Ramos (cell line): ENCODE measurements at regions not wholly inside any gene's neighbourhood (a gene's known extent, or its start where the extent isn't known, plus 50 kb on each side); places are given as distances from the start of the nearest gene placed in this dataset.

Source experiments
- in situ Hi-C: fragments of 300-500 bp; cut with MboI; formaldehyde crosslinking; loops from one replicate; pipeline ENCODE4 v1.14.3; 2022; ENCODE audit warnings: low sequenced_read_pairs; ENCODE audit not compliant: unreplicated experiment

DNA sequence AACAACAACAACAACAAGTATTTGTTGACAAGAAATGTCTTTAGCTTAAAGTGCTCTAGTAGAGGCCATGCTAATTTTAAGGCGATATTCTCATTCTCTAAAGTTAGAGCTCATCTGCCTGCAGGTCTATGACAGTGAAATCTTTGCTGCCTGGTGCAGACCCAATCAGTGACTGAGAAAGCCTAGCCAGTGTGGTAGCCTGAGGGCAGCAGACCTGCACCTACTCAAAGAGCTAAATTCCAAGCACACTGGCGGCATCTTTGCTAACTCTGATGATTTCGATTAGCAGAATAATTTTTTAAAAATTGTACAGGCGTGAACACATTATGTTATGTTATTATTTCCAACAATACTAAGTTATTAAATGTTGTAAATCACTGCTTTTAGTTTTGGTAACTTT is 228.8 kb upstream of the RGMA start:
- in situ Hi-C loops, result no loop called here

DNA sequence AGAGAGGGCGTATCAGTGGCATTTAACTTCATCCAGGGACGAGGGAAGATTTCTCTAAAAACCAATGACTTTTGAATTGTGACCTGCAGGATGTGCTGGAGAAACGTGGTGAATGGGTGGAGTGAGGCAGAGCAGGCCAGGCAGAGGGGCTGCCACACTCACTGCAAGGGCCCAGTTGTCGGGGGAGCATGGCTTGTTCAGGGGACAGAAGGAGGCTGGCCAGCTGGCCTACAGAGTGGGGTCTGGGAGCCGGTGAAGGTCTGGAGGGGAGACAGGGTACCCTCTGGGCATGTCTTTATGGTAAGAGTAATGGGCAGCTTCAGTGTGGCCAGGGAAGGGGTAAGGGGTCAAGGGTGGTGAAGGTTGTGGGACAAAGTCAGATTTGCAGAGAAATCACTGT is 225.2 kb upstream of the RGMA start:
- in situ Hi-C loops, result no loop called here

GRCh38 chr15:93312891-93313486 is 224.0 kb upstream of the RGMA start:
- in situ Hi-C loops, result no loop called here

DNA sequence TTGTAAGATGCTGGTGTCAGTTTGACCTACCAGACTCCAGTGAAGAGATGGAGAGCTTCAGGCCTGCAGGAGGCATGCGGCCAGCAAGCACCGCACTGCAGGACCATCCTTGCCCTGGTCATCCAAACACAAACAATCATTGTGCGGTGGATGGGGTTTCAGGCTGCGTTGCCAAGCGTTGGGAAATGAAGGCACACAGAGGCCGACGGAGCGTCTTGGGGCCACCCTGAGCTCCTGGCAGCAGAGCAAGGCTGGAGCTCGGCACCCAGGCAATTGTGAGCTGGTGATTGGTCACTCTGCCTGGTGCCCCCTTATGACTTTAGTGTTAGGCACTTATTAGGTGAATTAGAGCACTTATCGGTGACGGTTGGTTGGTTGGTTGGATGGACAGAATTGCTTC is 222.6 kb upstream of the RGMA start:
- in situ Hi-C loops, result no loop called here

DNA sequence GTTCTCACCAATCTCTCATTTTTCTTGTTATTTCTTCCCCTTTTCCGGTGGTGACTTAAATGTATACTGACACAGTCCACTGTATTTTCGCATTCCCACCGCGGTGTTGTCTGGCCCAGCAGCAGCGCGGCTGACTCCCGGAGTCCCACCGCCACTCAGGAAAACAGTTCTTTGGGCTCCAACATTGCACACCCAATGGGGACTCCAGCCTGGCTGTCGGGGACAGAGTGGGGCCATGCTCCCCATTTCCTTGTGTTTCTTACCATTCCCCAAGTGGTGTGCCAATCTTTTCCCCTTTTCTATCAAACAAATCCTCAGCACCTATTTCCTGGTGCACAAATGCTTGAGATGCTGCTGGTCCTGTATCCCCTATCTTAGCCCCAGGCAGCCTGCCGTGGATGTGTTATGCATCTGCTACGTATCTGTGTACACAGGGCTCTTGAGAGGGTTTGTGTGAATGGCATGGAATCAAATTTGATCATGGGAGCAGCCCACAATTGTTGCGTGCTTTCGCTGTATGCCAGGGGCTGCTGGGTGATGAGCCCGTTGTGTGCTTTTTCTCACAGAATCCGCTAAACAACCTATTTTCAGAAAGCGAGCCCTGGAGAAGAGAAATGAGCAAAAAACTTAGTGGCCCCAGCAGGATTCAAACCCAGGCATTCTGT is 219.1 kb upstream of the RGMA start:
- in situ Hi-C loops, result no loop called here

DNA sequence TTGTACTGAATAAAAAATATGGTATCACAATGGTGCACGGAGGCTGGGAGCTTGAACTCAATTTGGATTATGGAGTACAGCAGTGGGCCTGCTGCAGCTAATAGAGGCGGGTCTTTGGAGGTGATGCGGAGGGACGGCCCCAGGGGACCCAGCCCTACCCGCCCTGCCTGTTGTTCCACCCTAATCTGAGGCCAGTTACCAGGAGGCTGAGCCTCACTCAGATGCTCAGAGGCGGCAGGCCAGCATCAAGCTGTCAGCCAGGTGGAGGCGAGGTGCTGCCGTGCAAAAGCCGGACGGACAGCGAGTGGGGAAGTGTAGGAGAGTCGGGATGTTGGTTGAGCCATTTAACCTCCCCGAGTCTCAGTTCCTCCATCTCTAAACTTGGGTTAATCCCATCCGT is 218.5 kb upstream of the RGMA start:
- in situ Hi-C loops, result no loop called here

DNA sequence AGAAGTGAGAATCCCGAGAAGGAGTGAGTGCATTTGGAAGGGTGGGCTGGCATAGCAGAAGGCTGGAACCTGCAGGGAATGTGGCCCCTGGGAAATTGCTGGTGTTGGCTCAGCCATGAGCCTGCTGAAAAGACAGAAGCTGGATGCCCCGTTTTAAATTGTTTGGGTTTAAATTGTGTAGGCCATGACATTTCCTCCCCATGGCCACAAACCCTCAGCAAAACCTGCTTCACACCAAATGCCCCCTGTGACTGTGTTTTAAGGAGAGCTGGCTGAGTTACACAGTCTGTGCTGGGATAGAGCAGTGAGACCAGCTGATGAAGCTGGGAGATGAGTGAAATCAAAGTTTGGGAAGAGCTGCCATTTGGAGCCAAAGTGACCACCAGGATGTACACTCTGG is 216.3 kb upstream of the RGMA start:
- in situ Hi-C loops, result no loop called here

DNA sequence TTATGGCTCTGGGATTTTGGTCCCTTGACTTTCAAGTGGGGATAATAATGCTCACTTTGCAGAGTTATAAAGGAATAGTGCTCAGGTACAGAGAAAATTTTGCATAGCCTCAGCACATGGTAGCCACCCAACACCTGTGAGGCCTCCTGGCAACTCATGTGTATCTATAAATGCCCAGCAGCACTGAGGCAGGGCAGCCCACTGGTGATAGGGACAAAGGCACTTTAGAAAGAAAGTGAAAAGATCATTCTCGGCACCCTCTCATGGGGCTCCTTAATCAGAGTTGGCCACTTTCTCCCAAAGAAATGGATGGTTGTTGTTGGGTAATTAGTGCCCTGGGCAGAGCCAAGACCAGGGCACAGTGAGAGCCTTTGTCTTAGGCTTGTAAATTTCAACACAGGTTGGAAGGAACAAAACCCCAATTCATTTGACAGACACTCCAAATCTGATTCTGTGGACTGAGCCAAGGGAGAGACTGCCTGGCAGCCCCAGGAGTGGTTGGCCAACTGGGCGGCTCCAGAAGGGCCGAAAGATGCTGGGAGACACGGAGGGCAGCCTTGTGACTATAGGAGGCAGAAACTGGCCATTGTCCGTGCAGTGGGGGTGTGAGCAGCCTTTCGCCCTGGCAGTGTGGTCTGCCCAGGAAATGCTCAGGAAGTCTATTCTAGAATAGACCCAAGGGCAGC is 213.2 kb upstream of the RGMA start:
- in situ Hi-C loops, result no loop called here

DNA sequence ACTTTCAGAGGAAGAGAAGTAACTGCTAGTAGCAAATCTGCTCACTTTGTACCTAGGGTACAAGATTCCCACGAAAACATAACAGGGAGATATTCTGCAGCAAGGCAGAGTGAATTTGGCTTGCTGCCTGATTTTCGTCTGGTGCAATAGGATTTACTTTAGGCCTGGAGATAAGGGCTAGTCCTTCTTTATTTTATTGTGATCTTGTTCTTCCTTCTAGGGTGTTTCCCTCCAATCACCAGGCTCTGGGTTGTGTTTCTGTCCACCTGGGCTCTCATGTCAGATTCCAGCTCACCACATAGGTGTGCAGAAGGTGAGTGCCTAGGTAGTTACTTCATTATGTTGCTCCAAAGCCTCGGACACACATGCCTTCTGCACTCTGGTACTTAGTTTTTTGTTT is 211.8 kb upstream of the RGMA start:
- in situ Hi-C loops, result no loop called here

DNA sequence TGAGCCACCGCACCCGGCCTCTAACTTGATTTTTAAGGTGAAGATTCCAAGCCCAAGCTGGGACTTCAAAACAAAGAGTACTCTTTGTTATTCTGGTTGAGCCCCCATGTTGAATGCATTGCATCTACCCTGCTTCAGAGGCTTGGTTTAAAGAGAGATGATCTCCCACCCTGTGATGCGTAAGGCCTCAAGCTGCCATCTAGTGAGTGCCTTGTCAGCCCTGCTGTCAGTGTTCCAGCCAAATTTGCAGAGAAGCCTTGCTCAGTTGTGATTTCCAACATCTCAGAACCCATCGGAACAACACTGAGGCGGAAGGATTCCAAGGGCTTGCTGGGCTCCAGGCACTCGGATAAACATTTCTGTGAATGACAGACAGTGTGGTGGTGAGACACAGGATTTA is 210.7 kb upstream of the RGMA start:
- in situ Hi-C loops, result no loop called here

DNA sequence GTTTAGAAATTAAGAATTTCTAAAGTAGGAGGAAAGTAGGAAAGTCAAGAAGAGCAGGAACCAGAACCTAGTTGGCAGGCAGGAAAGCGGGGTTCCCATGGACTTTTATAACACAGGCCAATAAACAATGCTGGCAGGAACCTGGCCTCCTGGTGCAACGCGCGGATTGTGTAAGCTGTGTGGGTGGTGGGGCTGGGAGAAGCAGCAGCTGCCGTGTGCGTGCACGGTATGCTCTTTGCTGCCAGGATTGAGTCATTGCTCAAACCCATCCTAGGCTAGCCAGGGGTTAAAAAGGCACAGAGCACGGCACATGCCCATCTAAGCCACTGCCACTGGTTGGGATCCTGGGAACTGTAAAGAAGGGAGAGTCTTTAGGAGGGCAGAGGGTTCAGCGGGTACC is 209.9 kb upstream of the RGMA start:
- in situ Hi-C loops, result no loop called here

DNA sequence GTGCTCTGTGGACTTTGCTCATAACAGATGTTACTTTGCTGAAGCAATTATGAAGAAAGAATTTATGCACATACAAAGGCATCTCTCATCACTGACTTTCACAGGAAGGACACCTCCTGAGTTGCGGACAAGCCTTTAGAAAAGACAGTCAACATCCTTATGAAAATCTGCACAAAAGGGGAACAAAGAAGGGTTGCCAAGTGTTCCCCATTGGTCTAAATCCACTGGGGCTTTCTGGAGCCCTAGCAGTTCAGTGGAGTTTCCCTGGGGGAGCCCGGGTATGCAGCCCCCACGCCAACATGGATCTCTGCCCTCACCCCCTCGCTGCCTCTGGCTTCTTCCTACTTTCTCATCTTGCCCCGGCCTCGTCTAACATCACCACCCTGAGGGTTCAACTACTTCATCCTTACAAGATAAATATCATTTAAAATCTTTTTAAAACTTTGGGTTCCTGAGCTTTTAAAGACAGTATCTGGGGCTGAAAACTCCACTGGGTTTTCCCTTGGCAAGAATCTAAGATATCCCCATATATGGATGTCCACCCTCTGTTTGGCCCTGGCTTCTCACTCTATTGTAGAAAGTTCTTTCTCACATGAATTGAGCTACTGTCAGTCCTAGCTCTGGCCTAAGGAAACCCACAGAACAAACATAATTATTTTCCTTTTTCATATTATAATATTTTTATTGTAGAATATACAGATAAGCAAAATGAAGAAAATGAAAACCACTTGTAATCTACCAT is 207.9 kb upstream of the RGMA start:
- in situ Hi-C loops, result no loop called here

DNA sequence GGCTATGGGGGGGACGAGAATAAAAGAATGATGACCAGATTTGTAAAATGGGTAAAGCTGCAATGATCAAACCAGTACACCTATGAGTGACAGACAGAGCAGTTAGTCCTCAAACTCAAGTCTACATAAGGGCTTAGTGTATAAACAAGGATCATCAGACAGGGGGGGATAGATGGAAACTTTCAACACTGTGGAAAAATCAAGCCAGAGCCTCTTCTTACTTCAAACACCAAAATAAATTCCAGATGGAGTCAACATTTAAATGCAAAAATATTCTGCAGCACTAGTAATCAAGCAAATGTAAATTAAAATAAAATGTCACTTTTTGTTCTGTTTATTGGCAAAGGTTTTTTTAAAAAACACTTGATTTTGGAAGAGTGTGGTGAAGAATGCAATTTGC is 205.9 kb upstream of the RGMA start:
- in situ Hi-C loops, result no loop called here

GRCh38 chr15:93294066-93294465 is 205.1 kb upstream of the RGMA start:
- in situ Hi-C loops, result no loop called here

GRCh38 chr15:93291380-93291779 is 202.4 kb upstream of the RGMA start:
- in situ Hi-C loops, result no loop called here

- in situ Hi-C loops, result no loop called here
Observed at GRCh38 chr15:93290618-93290946, 201.6 kb upstream of the RGMA start.

DNA sequence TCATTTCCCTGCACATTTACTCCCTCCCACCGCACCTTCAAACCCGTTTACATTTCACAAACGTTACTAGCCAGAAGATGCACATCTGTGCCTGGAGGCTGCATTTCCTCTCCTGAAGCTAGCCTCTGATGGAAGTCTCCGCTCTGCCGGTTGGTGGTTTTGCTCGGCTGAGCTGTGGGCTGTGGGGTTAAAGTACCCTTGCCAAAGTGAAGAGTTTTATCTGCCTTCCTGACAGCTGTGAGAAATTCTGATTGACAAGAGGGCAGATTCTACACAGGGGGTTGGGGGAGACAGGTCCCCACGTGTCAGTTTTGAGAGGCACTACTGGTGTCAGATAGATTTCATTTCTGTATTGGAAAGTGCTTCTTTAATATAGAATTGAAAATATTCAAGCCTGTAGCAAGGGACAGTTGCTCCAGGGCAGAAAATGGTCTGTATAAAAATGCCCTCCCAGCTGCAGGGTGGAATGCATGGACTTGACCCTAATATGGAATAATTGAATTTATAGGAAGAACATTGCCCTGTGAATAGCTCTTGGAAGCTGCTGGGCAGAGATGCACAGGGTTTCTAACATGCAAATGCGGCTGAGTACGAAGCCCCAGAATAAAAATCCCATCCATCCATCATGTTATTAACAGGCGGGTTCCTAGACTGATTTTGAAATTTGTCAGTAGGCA is 201.1 kb upstream of the RGMA start:
- in situ Hi-C loops, result no loop called here

DNA sequence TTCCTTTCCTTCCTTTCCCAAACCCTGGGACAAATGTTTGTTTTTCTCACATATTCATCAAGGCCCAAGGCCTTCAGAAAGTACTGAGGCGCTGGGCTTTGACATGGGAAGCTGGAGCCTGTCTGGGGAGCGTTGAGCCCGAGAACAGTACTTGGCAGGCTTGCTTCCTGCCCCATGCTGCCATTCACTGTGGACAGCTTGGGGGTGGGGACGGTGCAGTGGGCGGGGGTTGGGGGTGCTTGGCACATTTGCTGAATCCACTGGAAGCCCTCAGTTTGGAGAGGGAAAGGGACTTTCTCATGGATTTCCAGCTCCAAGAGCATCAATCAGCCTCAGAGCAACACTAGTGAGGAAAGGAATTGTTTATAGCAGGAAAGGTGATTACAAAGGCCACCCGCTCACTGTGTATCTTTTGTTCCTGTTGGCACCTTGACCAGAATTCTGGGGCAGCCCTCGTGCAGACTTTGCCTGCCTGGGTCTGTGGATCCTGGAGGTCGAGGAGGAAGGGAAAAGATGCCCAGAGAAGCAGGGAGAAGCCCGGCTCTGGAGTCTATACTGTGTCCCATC is 199.8 kb upstream of the RGMA start:
- in situ Hi-C loops, result no loop called here

DNA sequence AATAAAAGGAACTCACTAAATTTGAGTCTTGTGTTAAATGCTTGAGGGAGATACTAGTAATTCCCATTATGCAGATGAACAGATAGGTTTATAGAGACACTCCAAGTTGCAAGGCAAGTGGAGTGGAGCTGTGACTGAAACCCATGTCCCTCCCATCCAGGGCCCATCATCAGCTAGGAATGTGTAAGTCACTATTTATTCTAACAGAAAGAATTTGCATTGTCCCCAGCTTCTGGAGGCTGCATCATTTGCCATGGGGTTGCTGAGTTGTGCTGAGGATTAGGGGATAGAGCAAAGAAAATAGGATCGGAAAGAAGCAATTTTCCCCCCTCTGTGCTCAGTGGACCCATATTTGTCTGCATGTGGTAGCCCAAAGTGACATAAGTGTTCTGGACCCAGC is 197.4 kb upstream of the RGMA start:
- in situ Hi-C loops, result no loop called here

DNA sequence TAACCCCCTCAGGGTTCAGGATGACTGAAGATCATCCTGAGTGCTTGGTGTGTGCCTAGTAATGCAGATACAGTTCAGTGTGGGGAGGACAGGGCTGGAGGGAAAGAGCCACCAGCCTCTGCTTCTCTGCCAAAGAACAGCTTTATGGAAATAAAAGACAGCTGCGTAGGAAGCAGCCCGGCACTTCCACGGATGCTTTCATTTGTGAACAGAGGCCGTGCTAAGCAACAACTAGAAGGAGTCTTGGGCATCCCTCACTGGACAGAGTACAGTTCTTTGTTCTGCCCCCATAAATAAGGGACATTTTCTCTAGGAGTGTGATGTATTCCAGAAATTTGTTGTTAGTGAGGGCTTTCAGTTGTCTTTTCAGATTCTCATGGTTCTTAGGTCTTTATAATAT is 194.8 kb upstream of the RGMA start:
- in situ Hi-C loops, result no loop called here

- in situ Hi-C loops, result no loop called here
Observed at GRCh38 chr15:93282808-93283207, 193.8 kb upstream of the RGMA start.
